HepG2 (cell line): ENCODE measurements at regions not wholly inside any gene's neighbourhood (a gene's known extent, or its start where the extent isn't known, plus 50 kb on each side); places are given as distances from the start of the nearest gene placed in this dataset.

Source experiments
- EP300 ChIP-seq, 3 experiments: sonication (generic) in 1 of 3; formaldehyde crosslinking in 1 of 3; IDR thresholded peaks; 2 replicates each; pipeline versions ENCODE4 v1.5.1 to v1.6.1; 2011 to 2020; ENCODE audit warnings: low read depth in 2 of 3, low read length in 2 of 3, borderline replicate concordance in 1 of 3, improper control_type of control experiment in 1 of 3, mild to moderate bottlenecking in 1 of 3, missing genetic modification reagents in 1 of 3, moderate library complexity in 1 of 3
- FOXA3 ChIP-seq: IDR thresholded peaks from 2 replicates; pipeline ENCODE4 v1.6.1; 2016; ENCODE audit warnings: missing genetic modification reagents, missing compliant biosample characterization
- FUBP1 ChIP-seq: sonication (generic); formaldehyde crosslinking; IDR thresholded peaks from 2 replicates; pipeline ENCODE4 v1.5.1; 2020; ENCODE audit warnings: missing genetic modification reagents, mild to moderate bottlenecking, borderline replicate concordance
- HOXA7 ChIP-seq: sonication (generic); formaldehyde crosslinking; IDR thresholded peaks from 2 replicates; pipeline ENCODE4 v1.8.1; 2022; ENCODE audit warnings: mild to moderate bottlenecking, missing genetic modification reagents, moderate library complexity
- IRF2 ChIP-seq: IDR thresholded peaks from 2 replicates; pipeline ENCODE4 v1.6.1; 2018; ENCODE audit warnings: missing genetic modification reagents, missing compliant biosample characterization
- KDM1A ChIP-seq: IDR thresholded peaks from 2 replicates; pipeline ENCODE4 v1.6.1; 2016; ENCODE audit warnings: missing compliant biosample characterization
- MXD1 ChIP-seq: sonication (generic); formaldehyde crosslinking; IDR thresholded peaks from 2 replicates; pipeline ENCODE4 v1.4.0; 2020; ENCODE audit warnings: mild to moderate bottlenecking, missing genetic modification reagents
- MYC ChIP-seq: sonication (generic); formaldehyde crosslinking; IDR thresholded peaks from 2 replicates; pipeline ENCODE4 v1.9.0; 2021; ENCODE audit warnings: missing genetic modification reagents, borderline replicate concordance
- ZHX2 ChIP-seq, 2 experiments: sonication (generic) in 1 of 2; formaldehyde crosslinking in 1 of 2; IDR thresholded peaks; 2 replicates each; pipeline versions ENCODE4 v1.6.1 to v1.9.0; 2014 to 2022; ENCODE audit warnings: antibody characterized with exemption in 1 of 2, borderline replicate concordance in 1 of 2, inconsistent platforms in 1 of 2, low read depth in 1 of 2, missing genetic modification reagents in 1 of 2
- ZNF30 ChIP-seq: sonication (generic); formaldehyde crosslinking; IDR thresholded peaks from 2 replicates; pipeline ENCODE4 v1.5.0; 2020; ENCODE audit warnings: mild to moderate bottlenecking, missing genetic modification reagents
- ZNF451 ChIP-seq: sonication (generic); formaldehyde crosslinking; IDR thresholded peaks from 2 replicates; pipeline ENCODE4 v1.5.0; 2020; ENCODE audit warnings: mild to moderate bottlenecking, missing genetic modification reagents
- ZNF639 ChIP-seq: conservative IDR thresholded peaks from 2 replicates; pipeline ENCODE4 v1.6.1; 2018; ENCODE audit warnings: missing genetic modification reagents

- no peak for TF ChIP-seq EP300 (IDR thresholded peaks at IDR 0.05; ENCODE audit: low read depth in 2 of 2, low read length in 2 of 2)
- no peak for TF ChIP-seq EP300 (CRISPR knock-in tag; IDR thresholded peaks at IDR 0.05; ENCODE audit: borderline replicate concordance)
- TF ChIP-seq ZNF639 (CRISPR knock-in tag) = no peak
- TF ChIP-seq ZHX2 (IDR thresholded peaks at IDR 0.05; ENCODE audit: low read depth) = no peak
- TF ChIP-seq ZHX2 (CRISPR knock-in tag; IDR thresholded peaks at IDR 0.05; ENCODE audit: borderline replicate concordance) = no peak
- no peak for TF ChIP-seq HOXA7 (CRISPR knock-in tag)
- no peak for TF ChIP-seq FOXA3
- no peak for TF ChIP-seq MXD1 (CRISPR knock-in tag)
- TF ChIP-seq MYC (CRISPR knock-in tag) = no peak
- no peak for TF ChIP-seq ZNF30 (CRISPR knock-in tag)
- TF ChIP-seq FUBP1 = no peak
- TF ChIP-seq KDM1A (CRISPR knock-in tag) = no peak
- no peak for TF ChIP-seq ZNF451 (CRISPR knock-in tag)
- no peak for TF ChIP-seq IRF2 (CRISPR knock-in tag)
Observed at GRCh38 chr12:30813525-30814294, 59.0 kb upstream of the CAPRIN2 start.
